RPMI8226 (cell line): ENCODE measurements at regions not wholly inside any gene's neighbourhood (a gene's known extent, or its start where the extent isn't known, plus 50 kb on each side); places are given as distances from the start of the nearest gene placed in this dataset.
"Not testable (repeated sequence)": the region's sequence is repeated elsewhere in the genome, so short reads cannot be mapped to it uniquely, and the experiment has no call there.

ENCODE experiments used
- DNase-seq: peaks from one replicate; pipeline ENCODE4 v3.0.0-alpha.2; 2015

- no peak for DNase-seq
Measured at GRCh38 chr4:52374877-52375276, 284.2 kb downstream of the USP46 start.

GRCh38 chr4:52376132-52376704 lies 282.9 kb downstream of the USP46 start:
- DNase-seq: peak; percentile 17

GRCh38 chr4:52377563-52377962 lies 281.5 kb downstream of the USP46 start:
- DNase-seq: no peak

- no peak for DNase-seq
Measured at GRCh38 chr4:52407545-52407944, 251.6 kb downstream of the USP46 start.

- no peak for DNase-seq
Measured at GRCh38 chr4:52408032-52408431, 251.1 kb downstream of the USP46 start.

- no peak for DNase-seq
Measured at GRCh38 chr4:52408471-52408870, 250.6 kb downstream of the USP46 start.

- not testable (repeated sequence) for DNase-seq
Measured at GRCh38 chr4:52409766-52410165, 249.3 kb downstream of the USP46 start.

GRCh38 chr4:52410971-52411370 lies 248.1 kb downstream of the USP46 start:
- DNase-seq: no peak

GRCh38 chr4:52420330-52420729 lies 238.8 kb downstream of the USP46 start:
- DNase-seq: no peak

- DNase-seq: no peak
Measured at GRCh38 chr4:52421811-52422213, 237.3 kb downstream of the USP46 start.

- no peak for DNase-seq
Measured at GRCh38 chr4:52423967-52424366, 235.1 kb downstream of the USP46 start.

GRCh38 chr4:52425751-52426326 lies 233.3 kb downstream of the USP46 start:
- no peak for DNase-seq

GRCh38 chr4:52431410-52431809 lies 227.7 kb downstream of the USP46 start:
- no peak for DNase-seq

GRCh38 chr4:52431869-52432268 lies 227.2 kb downstream of the USP46 start:
- no peak for DNase-seq

GRCh38 chr4:52442524-52442923 lies 216.6 kb downstream of the USP46 start:
- not testable (repeated sequence) for DNase-seq

GRCh38 chr4:52472444-52472843 lies 186.7 kb downstream of the USP46 start:
- DNase-seq: no peak

- DNase-seq: no peak
Measured at GRCh38 chr4:52477191-52477780, 181.8 kb downstream of the USP46 start.

- no peak for DNase-seq
Measured at GRCh38 chr4:52483186-52483890, 175.8 kb downstream of the USP46 start.

GRCh38 chr4:52507774-52508173 lies 151.3 kb downstream of the USP46 start:
- no peak for DNase-seq

GRCh38 chr4:52510939-52511565 lies 148.0 kb downstream of the USP46 start:
- no peak for DNase-seq

- no peak for DNase-seq
Measured at GRCh38 chr4:52511825-52512224, 147.3 kb downstream of the USP46 start.

- no peak for DNase-seq
Measured at GRCh38 chr4:52512291-52512690, 146.8 kb downstream of the USP46 start.

- not testable (repeated sequence) for DNase-seq
Measured at GRCh38 chr4:52522093-52522492, 137.0 kb downstream of the USP46 start.

- no peak for DNase-seq
Measured at GRCh38 chr4:52529983-52530382, 129.1 kb downstream of the USP46 start.
